DND-41 (cell line): ENCODE measurements at regions not wholly inside any gene's neighbourhood (a gene's known extent, or its start where the extent isn't known, plus 50 kb on each side); places are given as distances from the start of the nearest gene placed in this dataset.

Experiments
- ATAC-seq: fragments of 200-7000 bp; cut with Tn5 transposase; 3 replicates; pipeline ENCODE4 v1.9.1; 2021; ENCODE audit warnings: low read depth; ENCODE audit not compliant: insufficient read depth
- DNase-seq: peaks from one replicate; pipeline ENCODE4 v3.0.0-alpha.2; 2020
- H2AFZ ChIP-seq: 2 replicates; pipeline ENCODE4 v1.6.0; 2012; ENCODE audit warnings: low read depth, low read length
- H3K27ac ChIP-seq: 2 replicates; pipeline ENCODE4 v1.5.1; 2012; ENCODE audit warnings: low read length, inconsistent platforms
- H3K27me3 ChIP-seq: fragments of 200-600 bp; sonication (generic); 2 replicates; pipeline ENCODE4 v1.6.0; 2012; ENCODE audit warnings: low read length, mild to moderate bottlenecking, inconsistent platforms; ENCODE audit not compliant: insufficient read depth, poor library complexity
- H3K36me3 ChIP-seq: 2 replicates; pipeline ENCODE4 v1.5.1; 2012; ENCODE audit warnings: low read length, inconsistent platforms; ENCODE audit not compliant: insufficient read depth
- H3K4me1 ChIP-seq: 2 replicates; pipeline ENCODE4 v1.5.1; 2012; ENCODE audit warnings: mild to moderate bottlenecking, low read length; ENCODE audit not compliant: insufficient read depth
- H3K4me2 ChIP-seq: 2 replicates; pipeline ENCODE4 v1.6.0; 2012; ENCODE audit warnings: mild to moderate bottlenecking, moderate library complexity, low read length, inconsistent platforms; ENCODE audit not compliant: insufficient read depth
- H3K4me3 ChIP-seq, 2 experiments: fragments of 200-600 bp in 1 of 2; shearing (Covaris generic) in 1 of 2; 2 replicates each; pipeline ENCODE4 v1.5.1; 2012 to 2016; ENCODE audit warnings: inconsistent platforms in 2 of 2, low read length in 2 of 2, mild to moderate bottlenecking in 2 of 2, low read depth in 1 of 2, moderate library complexity in 1 of 2
- H3K79me2 ChIP-seq: 2 replicates; pipeline ENCODE4 v1.6.0; 2012; ENCODE audit warnings: low read length, inconsistent platforms; ENCODE audit not compliant: insufficient read depth
- H3K9ac ChIP-seq: 2 replicates; pipeline ENCODE4 v1.6.0; 2012; ENCODE audit warnings: low read depth, mild to moderate bottlenecking, inconsistent platforms, low read length, moderate library complexity
- H3K9me3 ChIP-seq: 2 replicates; pipeline ENCODE4 v1.5.1; 2012; ENCODE audit warnings: low read length, moderate library complexity, mild to moderate bottlenecking, inconsistent platforms; ENCODE audit not compliant: insufficient read depth, severe bottlenecking
- H4K20me1 ChIP-seq: 2 replicates; pipeline ENCODE4 v1.6.0; 2012; ENCODE audit warnings: low read length; ENCODE audit not compliant: insufficient read depth
- EZH2 ChIP-seq: IDR thresholded peaks from 3 replicates; pipeline ENCODE4 v1.6.1; 2012; ENCODE audit warnings: borderline replicate concordance, low read depth, mild to moderate bottlenecking, moderate library complexity, low read length, inconsistent platforms; ENCODE audit not compliant: severe bottlenecking
- TF ChIP-seq, protein P1 (sequence below): IDR thresholded peaks from 2 replicates; pipeline ENCODE4 v1.5.1; 2012; ENCODE audit warnings: borderline replicate concordance, low read length, moderate library complexity, mild to moderate bottlenecking; ENCODE audit not compliant: poor library complexity, severe bottlenecking; ENCODE audit errors: extremely low read depth

- no peak for TF ChIP-seq EZH2
- TF ChIP-seq, protein P1, sequence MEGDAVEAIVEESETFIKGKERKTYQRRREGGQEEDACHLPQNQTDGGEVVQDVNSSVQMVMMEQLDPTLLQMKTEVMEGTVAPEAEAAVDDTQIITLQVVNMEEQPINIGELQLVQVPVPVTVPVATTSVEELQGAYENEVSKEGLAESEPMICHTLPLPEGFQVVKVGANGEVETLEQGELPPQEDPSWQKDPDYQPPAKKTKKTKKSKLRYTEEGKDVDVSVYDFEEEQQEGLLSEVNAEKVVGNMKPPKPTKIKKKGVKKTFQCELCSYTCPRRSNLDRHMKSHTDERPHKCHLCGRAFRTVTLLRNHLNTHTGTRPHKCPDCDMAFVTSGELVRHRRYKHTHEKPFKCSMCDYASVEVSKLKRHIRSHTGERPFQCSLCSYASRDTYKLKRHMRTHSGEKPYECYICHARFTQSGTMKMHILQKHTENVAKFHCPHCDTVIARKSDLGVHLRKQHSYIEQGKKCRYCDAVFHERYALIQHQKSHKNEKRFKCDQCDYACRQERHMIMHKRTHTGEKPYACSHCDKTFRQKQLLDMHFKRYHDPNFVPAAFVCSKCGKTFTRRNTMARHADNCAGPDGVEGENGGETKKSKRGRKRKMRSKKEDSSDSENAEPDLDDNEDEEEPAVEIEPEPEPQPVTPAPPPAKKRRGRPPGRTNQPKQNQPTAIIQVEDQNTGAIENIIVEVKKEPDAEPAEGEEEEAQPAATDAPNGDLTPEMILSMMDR = no peak
- H3K27me3 ChIP-seq = no peaks in the 10 kb centered on the region
- peak; percentile 56 for ATAC-seq
- DNase-seq = no peak
- H2AFZ ChIP-seq = peak overlapping the region; percentile 10; the same call in 1 of the 2 replicates
- no peaks in the 10 kb centered on the region for H3K79me2 ChIP-seq
- H4K20me1 ChIP-seq = no peaks in the 10 kb centered on the region
- H3K9me3 ChIP-seq = peaks cover 11% of the 10 kb centered on the region
- peaks cover 28% of the 10 kb centered on the region for H3K4me1 ChIP-seq
- peak overlapping the region; percentile 36; the same call in 1 of the 2 replicates for H3K4me2 ChIP-seq
- no peak overlapping the region for H3K9ac ChIP-seq
- H3K36me3 ChIP-seq = no peaks in the 10 kb centered on the region
- H3K4me3 ChIP-seq = no peak overlapping the region
- H3K27ac ChIP-seq = peak overlapping the region; percentile 72
Measured at GRCh38 chr5:8634219-8634618, 765.3 kb downstream of the MTRR start.

DNA sequence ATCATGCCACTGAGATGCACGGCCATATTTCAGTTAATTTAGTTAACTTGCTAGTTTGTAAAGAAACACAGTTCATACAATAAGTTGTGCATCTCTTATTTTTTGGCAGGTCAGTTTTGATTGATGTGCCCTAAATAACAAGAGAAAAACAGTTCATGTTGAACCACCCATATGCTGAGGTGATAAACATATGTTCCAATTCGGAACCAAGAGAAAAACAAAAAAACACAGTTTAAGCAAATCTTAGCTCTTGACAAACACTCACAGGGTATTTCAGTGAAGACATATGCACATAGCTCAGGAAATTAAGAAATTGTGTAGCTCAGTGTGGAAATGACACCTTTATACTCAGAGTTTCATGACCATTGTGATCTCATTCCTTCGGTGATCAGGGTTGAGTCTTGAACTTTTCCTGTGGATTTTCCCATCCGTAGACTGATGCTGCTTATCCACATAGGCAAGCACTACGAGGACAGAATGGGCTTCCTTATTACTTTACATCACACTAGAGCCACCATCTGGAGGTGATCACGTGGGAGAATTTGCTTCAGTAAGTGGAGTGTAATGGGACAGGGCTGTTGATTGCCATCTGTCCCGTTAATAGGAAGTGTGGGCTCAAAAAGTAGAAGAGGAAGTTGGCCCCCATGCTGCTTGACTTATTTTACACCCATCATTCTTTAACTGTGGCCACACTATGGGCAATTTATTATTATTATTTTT is 773.0 kb downstream of the MTRR start:
- Histone ChIP-seq H3K4me3 (no peak overlapping the region), H3K27ac (no peak overlapping the region), H4K20me1 (no peaks in the 10 kb centered on the region), H3K79me2 (no peaks in the 10 kb centered on the region), H3K4me1 (no peaks in the 10 kb centered on the region), H3K9me3 (peaks cover 4% of the 10 kb centered on the region), H3K27me3 (no peaks in the 10 kb centered on the region), H3K9ac (no peak overlapping the region), H2AFZ (no peak overlapping the region), H3K36me3 (no peaks in the 10 kb centered on the region), H3K4me2 (no peak overlapping the region)
- ATAC-seq (no peak), DNase-seq (no peak)
- TF ChIP-seq EZH2 = no peak

GRCh38 chr5:8644377-8644776 is 775.4 kb downstream of the MTRR start:
- H3K4me1 ChIP-seq = no peaks in the 10 kb centered on the region
- no peaks in the 10 kb centered on the region for H3K36me3 ChIP-seq
- H3K4me3 ChIP-seq = no peak overlapping the region
- ATAC-seq = no peak
- no peak for TF ChIP-seq EZH2
- TF ChIP-seq, protein P1 = no peak
- no peak overlapping the region for H3K27ac ChIP-seq
- DNase-seq = no peak
- H3K4me2 ChIP-seq = no peak overlapping the region
- no peaks in the 10 kb centered on the region for H3K27me3 ChIP-seq
- H2AFZ ChIP-seq = no peak overlapping the region
- no peak overlapping the region for H3K9ac ChIP-seq
- H4K20me1 ChIP-seq = no peaks in the 10 kb centered on the region
- H3K79me2 ChIP-seq = no peaks in the 10 kb centered on the region
- peaks cover under 1% of the 10 kb centered on the region for H3K9me3 ChIP-seq

GRCh38 chr5:8647111-8647510 is 778.2 kb downstream of the MTRR start:
- no peaks in the 10 kb centered on the region for H3K9me3 ChIP-seq
- no peak overlapping the region for H3K4me3 ChIP-seq
- no peaks in the 10 kb centered on the region for H3K79me2 ChIP-seq
- H4K20me1 ChIP-seq = no peaks in the 10 kb centered on the region
- DNase-seq (no peak), ATAC-seq (no peak)
- no peak overlapping the region for H3K4me2 ChIP-seq
- no peak overlapping the region for H3K27ac ChIP-seq
- TF ChIP-seq, protein P1 = no peak
- TF ChIP-seq EZH2 = no peak
- H3K36me3 ChIP-seq = no peaks in the 10 kb centered on the region
- no peak overlapping the region for H3K9ac ChIP-seq
- peaks cover 5% of the 10 kb centered on the region for H3K4me1 ChIP-seq
- no peaks in the 10 kb centered on the region for H3K27me3 ChIP-seq
- no peak overlapping the region for H2AFZ ChIP-seq
